Peyer's patch (tissue), 4 donors: ENCODE measurements at regions not wholly inside any gene's neighbourhood (a gene's known extent, or its start where the extent isn't known, plus 50 kb on each side); places are given as distances from the start of the nearest gene placed in this dataset.

Source experiments
- CTCF ChIP-seq, 6 experiments: fragments of 450-650 bp in 4 of 6; fragments of 200-600 bp in 2 of 6; sonication (generic) in 1 of 6; IDR thresholded peaks; one replicate each; pipeline ENCODE4 v1.5.1; 2017 to 2019; ENCODE audit warnings: antibody characterized with exemption in 6 of 6, mild to moderate bottlenecking in 3 of 6, moderate library complexity in 1 of 6
- POLR2A ChIP-seq, 2 donors: fragments of 450-650 bp; IDR thresholded peaks; one replicate each; pipeline ENCODE4 v1.5.1; 2017; ENCODE audit warnings: antibody characterized with exemption in 2 of 2, mild to moderate bottlenecking in 2 of 2, moderate library complexity in 2 of 2

GRCh38 chr2:94753466-94753998 lies 117.7 kb upstream of the TEKT4 start:
- TF ChIP-seq CTCF (IDR thresholded peaks at IDR 0.05) (no peak), POLR2A (IDR thresholded peaks at IDR 0.05) (no peak)
